OCI-LY1 (cell line): ENCODE measurements at regions not wholly inside any gene's neighbourhood (a gene's known extent, or its start where the extent isn't known, plus 50 kb on each side); places are given as distances from the start of the nearest gene placed in this dataset.
"Not testable (repeated sequence)": the region's sequence is repeated elsewhere in the genome, so short reads cannot be mapped to it uniquely, and the experiment has no call there.

Source experiments
- H2AFZ ChIP-seq: fragments of 200-600 bp; sonication (generic), shearing (Covaris generic); 2 replicates; pipeline ENCODE4 v1.6.0; 2014; ENCODE audit warnings: antibody characterized with exemption, mild to moderate bottlenecking, low read length
- H3F3A ChIP-seq: fragments of 200-600 bp; sonication (generic), shearing (Covaris generic); 2 replicates; pipeline ENCODE4 v1.6.0; 2014; ENCODE audit warnings: mild to moderate bottlenecking, antibody characterized with exemption, low read length, moderate library complexity; ENCODE audit not compliant: insufficient read depth
- H3K27ac ChIP-seq: fragments of 200-600 bp; sonication (generic); 2 replicates; pipeline ENCODE4 v1.5.1; 2014; ENCODE audit warnings: low read length, mixed run types, mild to moderate bottlenecking, low read depth; ENCODE audit not compliant: poor library complexity, severe bottlenecking
- H3K27me3 ChIP-seq: fragments of 200-600 bp; sonication (generic); 2 replicates; pipeline ENCODE4 v1.6.0; 2014; ENCODE audit warnings: antibody characterized with exemption, mild to moderate bottlenecking, low read length, moderate library complexity; ENCODE audit not compliant: insufficient read depth
- H3K36me3 ChIP-seq: fragments of 200-600 bp; sonication (generic); 2 replicates; pipeline ENCODE4 v1.6.1; 2014; ENCODE audit warnings: mild to moderate bottlenecking, antibody characterized with exemption, low read length, moderate library complexity, mixed read lengths; ENCODE audit not compliant: insufficient read depth
- H3K4me1 ChIP-seq: fragments of 200-600 bp; sonication (generic); 2 replicates; pipeline ENCODE4 v1.5.1; 2014; ENCODE audit warnings: mild to moderate bottlenecking, low read length, moderate library complexity; ENCODE audit not compliant: insufficient read depth, severe bottlenecking
- H3K4me2 ChIP-seq: fragments of 200-600 bp; sonication (generic), shearing (Covaris generic); 2 replicates; pipeline ENCODE4 v1.6.1; 2014; ENCODE audit warnings: low read length
- H3K4me3 ChIP-seq: fragments of 200-600 bp; sonication (generic); 2 replicates; pipeline ENCODE4 v1.5.1; 2014; ENCODE audit warnings: low read length, low read depth, mild to moderate bottlenecking, mixed read lengths; ENCODE audit not compliant: poor library complexity, severe bottlenecking
- H3K79me2 ChIP-seq: fragments of 200-600 bp; shearing (Covaris generic); 2 replicates; pipeline ENCODE4 v1.6.1; 2016; ENCODE audit warnings: mixed run types, low read length, mixed read lengths; ENCODE audit not compliant: insufficient read depth
- H3K9ac ChIP-seq: fragments of 200-600 bp; sonication (generic), shearing (Covaris generic); 2 replicates; pipeline ENCODE4 v1.6.1; 2014; ENCODE audit warnings: mild to moderate bottlenecking, low read length, mixed read lengths
- H3K9me2 ChIP-seq: fragments of 200-600 bp; sonication (generic), shearing (Covaris generic); 2 replicates; pipeline ENCODE4 v1.6.1; 2014; ENCODE audit warnings: low read depth, mild to moderate bottlenecking, low read length, mixed read lengths
- H3K9me3 ChIP-seq: fragments of 200-600 bp; shearing (Covaris generic); 2 replicates; pipeline ENCODE4 v1.6.1; 2014; ENCODE audit warnings: low read length, mixed read lengths
- H4K20me1 ChIP-seq: fragments of 200-600 bp; sonication (generic), shearing (Covaris generic); 2 replicates; pipeline ENCODE4 v1.6.0; 2016; ENCODE audit warnings: mild to moderate bottlenecking, low read length; ENCODE audit not compliant: insufficient read depth
- CTCF ChIP-seq: fragments of 200-600 bp; sonication (generic), shearing (Covaris generic); IDR thresholded peaks from 2 replicates; pipeline ENCODE4 v1.5.1; 2017; ENCODE audit warnings: mild to moderate bottlenecking, antibody characterized with exemption, low read length, moderate library complexity, mixed read lengths
- EZH2 ChIP-seq: fragments of 200-600 bp; sonication (generic), shearing (Covaris generic); IDR thresholded peaks from 2 replicates; pipeline ENCODE4 v1.8.0; 2017; ENCODE audit warnings: borderline replicate concordance, mixed run types, mild to moderate bottlenecking, antibody characterized with exemption, low read length, moderate library complexity, mixed read lengths

GRCh38 chr1:233815865-233816264 lies 88.6 kb upstream of the SLC35F3 start:
- Histone ChIP-seq H3K27ac (no peak overlapping the region), H3K9me2 (no peaks in the 10 kb centered on the region), H3K79me2 (no peaks in the 10 kb centered on the region), H2AFZ (no peak overlapping the region), H4K20me1 (no peaks in the 10 kb centered on the region), H3K27me3 (no peaks in the 10 kb centered on the region), H3K4me2 (no peak overlapping the region), H3K4me3 (no peak overlapping the region), H3K9me3 (no peaks in the 10 kb centered on the region), H3K4me1 (no peaks in the 10 kb centered on the region), H3F3A (no peaks in the 10 kb centered on the region), H3K9ac (no peak overlapping the region), H3K36me3 (no peaks in the 10 kb centered on the region)
- no peak for TF ChIP-seq EZH2
- no peak for TF ChIP-seq CTCF

- H3K27ac ChIP-seq = no peak overlapping the region
- no peaks in the 10 kb centered on the region for H3K27me3 ChIP-seq
- no peaks in the 10 kb centered on the region for H3K79me2 ChIP-seq
- H3K9me2 ChIP-seq = no peaks in the 10 kb centered on the region
- no peaks in the 10 kb centered on the region for H3K9me3 ChIP-seq
- no peak overlapping the region for H3K4me3 ChIP-seq
- no peaks in the 10 kb centered on the region for H4K20me1 ChIP-seq
- no peak for TF ChIP-seq CTCF
- no peak for TF ChIP-seq EZH2
- H3K36me3 ChIP-seq = no peaks in the 10 kb centered on the region
- no peak overlapping the region for H3K9ac ChIP-seq
- no peak overlapping the region for H2AFZ ChIP-seq
- no peaks in the 10 kb centered on the region for H3K4me1 ChIP-seq
- H3F3A ChIP-seq = no peaks in the 10 kb centered on the region
- no peak overlapping the region for H3K4me2 ChIP-seq
Observed at GRCh38 chr1:233816348-233816747, 88.1 kb upstream of the SLC35F3 start.

GRCh38 chr1:233819042-233819441 lies 85.4 kb upstream of the SLC35F3 start:
- TF ChIP-seq EZH2 = no peak
- TF ChIP-seq CTCF = no peak
- Histone ChIP-seq H4K20me1 (no peaks in the 10 kb centered on the region), H3K27ac (no peak overlapping the region)

GRCh38 chr1:233824179-233824578 lies 80.3 kb upstream of the SLC35F3 start:
- not testable (repeated sequence) for H3K27me3 ChIP-seq, H3K36me3 ChIP-seq, H3K9me3 ChIP-seq, H3K9ac ChIP-seq, H4K20me1 ChIP-seq, H3K4me1 ChIP-seq, H3K9me2 ChIP-seq, H3K4me3 ChIP-seq, H3F3A ChIP-seq, H3K4me2 ChIP-seq, H3K27ac ChIP-seq, H2AFZ ChIP-seq, H3K79me2 ChIP-seq

More at GRCh38 chr1:233819042-233819441, 85.4 kb upstream of the SLC35F3 start:
- no peak overlapping the region for H3K4me3 ChIP-seq
- no peaks in the 10 kb centered on the region for H3K79me2 ChIP-seq
- no peaks in the 10 kb centered on the region for H3K4me1 ChIP-seq
- no peaks in the 10 kb centered on the region for H3K9me2 ChIP-seq
- H3K36me3 ChIP-seq = no peaks in the 10 kb centered on the region
- H2AFZ ChIP-seq = no peak overlapping the region
- no peaks in the 10 kb centered on the region for H3K9me3 ChIP-seq
- H3K9ac ChIP-seq = no peak overlapping the region
- no peak overlapping the region for H3K4me2 ChIP-seq
- no peaks in the 10 kb centered on the region for H3F3A ChIP-seq
- no peaks in the 10 kb centered on the region for H3K27me3 ChIP-seq

- not testable (repeated sequence) for H3K27ac ChIP-seq, H3K79me2 ChIP-seq, H3K4me1 ChIP-seq, H3K36me3 ChIP-seq, H3K9me2 ChIP-seq, H3K9ac ChIP-seq, H3K27me3 ChIP-seq, H3K4me2 ChIP-seq, H4K20me1 ChIP-seq, H2AFZ ChIP-seq, H3F3A ChIP-seq, H3K9me3 ChIP-seq, H3K4me3 ChIP-seq
Observed at GRCh38 chr1:233827937-233828336, 76.5 kb upstream of the SLC35F3 start.
